Esophagus muscularis mucosa (tissue), 3 donors: ENCODE measurements at regions not wholly inside any gene's neighbourhood (a gene's known extent, or its start where the extent isn't known, plus 50 kb on each side); places are given as distances from the start of the nearest gene placed in this dataset.

ENCODE experiments used
- EP300 ChIP-seq: sonication (generic); formaldehyde crosslinking; IDR thresholded peaks from one replicate; pipeline ENCODE4 v1.6.1; 2017; ENCODE audit warnings: antibody characterized with exemption
- TF ChIP-seq, protein P1 (sequence below), 3 experiments: fragments of 200-600 bp in 2 of 3; fragments of 450-650 bp in 1 of 3; sonication (generic) in 2 of 3; IDR thresholded peaks; one replicate each; pipeline ENCODE4 v1.5.1; 2017 to 2019; ENCODE audit warnings: antibody characterized with exemption in 3 of 3, mild to moderate bottlenecking in 2 of 3, moderate library complexity in 1 of 3

DNA sequence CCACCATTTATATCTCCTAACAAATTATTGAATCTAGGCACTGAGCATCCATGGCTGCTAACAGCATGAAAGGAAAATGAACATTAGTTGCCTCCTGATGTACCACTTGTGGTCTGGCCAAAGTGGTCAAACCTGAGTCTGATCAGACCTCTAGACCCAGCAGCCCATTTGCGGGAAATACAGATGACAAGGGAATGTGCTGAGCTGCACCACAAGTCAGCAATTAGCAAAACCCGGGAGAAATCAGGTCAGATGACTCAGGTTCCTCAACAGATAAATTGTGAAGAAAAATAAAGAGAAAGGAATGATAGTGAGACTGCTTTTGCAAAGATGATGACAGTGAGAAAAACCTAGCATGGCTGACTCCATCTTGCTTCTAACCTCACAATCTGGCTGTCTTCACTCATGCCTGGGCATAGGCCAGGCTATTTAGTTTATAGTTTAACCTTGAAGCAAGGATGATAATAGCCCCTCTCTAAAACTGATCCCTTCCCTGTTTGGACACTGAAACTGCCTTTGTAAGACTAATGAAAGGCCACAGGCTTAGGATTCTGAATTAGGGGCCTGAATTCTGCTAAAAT lies 142.7 kb upstream of the ASIC2 start:
- TF ChIP-seq, protein P1, sequence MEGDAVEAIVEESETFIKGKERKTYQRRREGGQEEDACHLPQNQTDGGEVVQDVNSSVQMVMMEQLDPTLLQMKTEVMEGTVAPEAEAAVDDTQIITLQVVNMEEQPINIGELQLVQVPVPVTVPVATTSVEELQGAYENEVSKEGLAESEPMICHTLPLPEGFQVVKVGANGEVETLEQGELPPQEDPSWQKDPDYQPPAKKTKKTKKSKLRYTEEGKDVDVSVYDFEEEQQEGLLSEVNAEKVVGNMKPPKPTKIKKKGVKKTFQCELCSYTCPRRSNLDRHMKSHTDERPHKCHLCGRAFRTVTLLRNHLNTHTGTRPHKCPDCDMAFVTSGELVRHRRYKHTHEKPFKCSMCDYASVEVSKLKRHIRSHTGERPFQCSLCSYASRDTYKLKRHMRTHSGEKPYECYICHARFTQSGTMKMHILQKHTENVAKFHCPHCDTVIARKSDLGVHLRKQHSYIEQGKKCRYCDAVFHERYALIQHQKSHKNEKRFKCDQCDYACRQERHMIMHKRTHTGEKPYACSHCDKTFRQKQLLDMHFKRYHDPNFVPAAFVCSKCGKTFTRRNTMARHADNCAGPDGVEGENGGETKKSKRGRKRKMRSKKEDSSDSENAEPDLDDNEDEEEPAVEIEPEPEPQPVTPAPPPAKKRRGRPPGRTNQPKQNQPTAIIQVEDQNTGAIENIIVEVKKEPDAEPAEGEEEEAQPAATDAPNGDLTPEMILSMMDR (IDR thresholded peaks at IDR 0.05) = no peak
- no peak for TF ChIP-seq EP300
